ENCODE measurements at regions not wholly inside any gene's neighbourhood (a gene's known extent, or its start where the extent isn't known, plus 50 kb on each side); places are given as distances from the start of the nearest gene placed in this dataset.

DNA sequence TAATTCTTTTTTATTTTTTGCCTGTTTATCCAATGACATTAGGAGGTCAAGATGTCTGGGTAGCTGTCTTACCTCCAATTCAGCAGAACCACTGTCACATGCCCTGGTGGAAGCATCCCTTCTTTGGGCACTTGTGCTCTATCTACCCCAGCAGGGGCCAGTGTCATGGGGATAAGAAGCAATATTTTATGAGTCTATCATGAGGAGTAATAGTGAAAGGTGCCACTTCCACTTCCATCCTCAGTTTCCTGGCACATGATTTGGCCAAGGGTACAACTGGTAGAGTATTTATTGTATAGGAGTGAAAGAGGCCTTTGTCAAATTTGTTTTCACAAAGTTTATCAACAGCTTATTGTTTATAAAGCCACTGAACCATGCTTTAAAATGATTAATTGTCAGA is 112.5 kb downstream of the CCDC71L start:
- H3K27ac ChIP-seq, result no peak overlapping the region
- TF ChIP-seq, protein P1, sequence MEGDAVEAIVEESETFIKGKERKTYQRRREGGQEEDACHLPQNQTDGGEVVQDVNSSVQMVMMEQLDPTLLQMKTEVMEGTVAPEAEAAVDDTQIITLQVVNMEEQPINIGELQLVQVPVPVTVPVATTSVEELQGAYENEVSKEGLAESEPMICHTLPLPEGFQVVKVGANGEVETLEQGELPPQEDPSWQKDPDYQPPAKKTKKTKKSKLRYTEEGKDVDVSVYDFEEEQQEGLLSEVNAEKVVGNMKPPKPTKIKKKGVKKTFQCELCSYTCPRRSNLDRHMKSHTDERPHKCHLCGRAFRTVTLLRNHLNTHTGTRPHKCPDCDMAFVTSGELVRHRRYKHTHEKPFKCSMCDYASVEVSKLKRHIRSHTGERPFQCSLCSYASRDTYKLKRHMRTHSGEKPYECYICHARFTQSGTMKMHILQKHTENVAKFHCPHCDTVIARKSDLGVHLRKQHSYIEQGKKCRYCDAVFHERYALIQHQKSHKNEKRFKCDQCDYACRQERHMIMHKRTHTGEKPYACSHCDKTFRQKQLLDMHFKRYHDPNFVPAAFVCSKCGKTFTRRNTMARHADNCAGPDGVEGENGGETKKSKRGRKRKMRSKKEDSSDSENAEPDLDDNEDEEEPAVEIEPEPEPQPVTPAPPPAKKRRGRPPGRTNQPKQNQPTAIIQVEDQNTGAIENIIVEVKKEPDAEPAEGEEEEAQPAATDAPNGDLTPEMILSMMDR (IDR thresholded peaks at IDR 0.05), result no peak
- no peak for DNase-seq
- H3K4me1 ChIP-seq, result no peaks in the 10 kb centered on the region
- intact Hi-C loops (cut with DNase I), result no loop called here
- H3K9me3 ChIP-seq, result no peaks in the 10 kb centered on the region
- no peaks in the 10 kb centered on the region for H3K27me3 ChIP-seq
- no peak overlapping the region for H3K4me3 ChIP-seq
- ATAC-seq, result no peak
- H3K36me3 ChIP-seq (replicated peaks in 1 of 2; ENCODE audit: insufficient read depth in 1 of 2, low read depth in 2 of 2), result no peaks in the 10 kb centered on the region

DNA sequence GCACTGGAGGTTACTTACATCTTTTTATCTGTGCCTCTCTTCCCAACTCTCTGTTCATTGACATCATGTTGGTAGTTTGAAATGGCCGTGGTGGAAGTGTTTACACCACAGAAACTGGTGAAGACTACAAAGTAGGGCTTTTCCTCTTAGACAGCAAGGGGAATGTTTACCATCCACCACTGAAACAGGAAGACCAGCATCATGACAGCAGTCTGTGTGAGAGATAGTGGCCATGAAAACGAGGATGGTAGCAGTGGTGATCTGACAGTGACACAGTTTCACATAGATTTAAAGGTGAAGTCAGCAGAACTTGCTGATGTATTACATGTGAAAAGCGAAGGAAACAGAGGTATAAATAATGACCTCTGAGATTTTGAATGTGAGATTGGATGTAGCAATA is 115.7 kb downstream of the CCDC71L start:
- WGBS, 2 donors, result 67 to 78% methylated on average over 3 of the region's 3 CpGs
- Histone ChIP-seq H3K9me3 (no peaks in the 10 kb centered on the region), H3K27ac (no peak overlapping the region), H3K4me1 (no peaks in the 10 kb centered on the region), H3K4me3 (no peak overlapping the region), H3K27me3 (no peaks in the 10 kb centered on the region), H3K36me3 (replicated peaks in 1 of 2; ENCODE audit: insufficient read depth in 1 of 2, low read depth in 2 of 2) (no peaks in the 10 kb centered on the region)
- TF ChIP-seq, protein P1 (IDR thresholded peaks at IDR 0.05), result no peak
- TF ChIP-seq POLR2A (IDR thresholded peaks at IDR 0.05), result no peak
- no peak for DNase-seq
- intact Hi-C loops (cut with DNase I), result no loop called here
- no peak for ATAC-seq

DNA sequence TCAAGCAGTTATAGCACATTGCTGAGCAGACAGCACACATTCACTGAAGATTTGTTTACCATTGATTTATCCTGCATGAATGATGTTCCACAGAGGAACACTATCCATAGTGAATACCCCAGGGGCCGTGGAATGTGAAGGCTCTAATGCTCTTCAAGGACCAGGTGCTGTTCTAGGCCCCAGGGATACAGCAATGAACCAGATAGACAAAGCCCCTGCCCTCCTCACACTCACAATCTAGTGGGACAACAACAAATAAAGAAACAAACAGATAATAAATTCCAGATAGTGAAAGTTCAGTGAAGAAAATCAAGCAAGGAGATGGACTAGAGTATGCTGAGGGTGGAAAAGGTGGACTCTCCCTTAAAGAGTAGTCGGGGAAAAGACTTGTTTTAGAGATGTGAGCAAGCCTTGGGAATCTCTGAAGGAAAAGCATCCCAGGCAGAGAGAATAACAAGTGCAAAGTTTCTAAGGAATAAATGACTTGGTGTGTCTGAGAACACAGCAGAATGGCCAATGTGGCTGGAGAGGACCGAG is 117.7 kb downstream of the CCDC71L start:
- H3K4me1 ChIP-seq, result no peaks in the 10 kb centered on the region
- no peak for ATAC-seq
- WGBS, 2 donors, result 76 to 86% methylated on average over 3 of the region's 3 CpGs
- intact Hi-C loops (cut with DNase I), result no loop called here
- TF ChIP-seq POLR2A (IDR thresholded peaks at IDR 0.05), result no peak
- TF ChIP-seq, protein P1 (IDR thresholded peaks at IDR 0.05), result no peak
- H3K4me3 ChIP-seq, result no peak overlapping the region
- H3K27ac ChIP-seq, result peak overlapping the region in 1 of 4 donors; percentile 24
- H3K36me3 ChIP-seq (replicated peaks in 1 of 2; ENCODE audit: insufficient read depth in 1 of 2, low read depth in 2 of 2), result no peaks in the 10 kb centered on the region
- no peaks in the 10 kb centered on the region for H3K9me3 ChIP-seq
- no peaks in the 10 kb centered on the region for H3K27me3 ChIP-seq
- DNase-seq, result no peak

DNA sequence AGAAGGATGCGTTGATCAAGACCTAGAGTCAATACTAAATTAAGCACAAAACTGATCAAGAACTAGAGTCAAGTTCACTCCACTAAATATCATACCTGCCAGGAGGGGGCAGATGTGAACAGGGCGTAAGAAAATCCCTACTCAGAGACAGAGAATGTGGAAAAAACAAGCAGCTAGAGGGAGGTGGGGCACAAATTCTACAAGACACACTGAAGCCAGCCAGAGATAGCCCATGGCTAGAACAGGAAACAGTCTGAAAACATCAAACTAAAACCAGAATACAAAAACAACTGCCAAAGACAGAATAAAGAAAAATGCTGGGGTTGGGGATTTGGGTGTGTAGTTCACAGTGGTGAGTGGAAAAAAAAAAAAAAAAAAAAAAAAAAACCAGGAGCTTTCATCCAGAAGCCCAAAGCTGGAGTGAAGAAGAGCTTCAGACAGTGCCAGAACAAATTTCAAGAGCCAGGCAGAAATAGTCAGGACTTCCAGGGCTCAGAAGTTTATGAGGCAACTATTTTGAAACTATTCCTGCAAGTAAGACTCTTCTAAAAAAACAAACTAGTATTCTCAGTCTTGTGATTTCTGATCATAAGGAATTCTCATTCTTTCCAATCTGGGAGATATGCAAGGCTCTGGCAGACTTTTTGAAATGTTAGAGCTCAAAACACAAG is 118.3 kb downstream of the CCDC71L start:
- no peaks in the 10 kb centered on the region for H3K4me1 ChIP-seq
- H3K27me3 ChIP-seq, result no peaks in the 10 kb centered on the region
- TF ChIP-seq, protein P1 (IDR thresholded peaks at IDR 0.05), result peak; percentile 39 to 93 (median 79)
- TF ChIP-seq POLR2A (IDR thresholded peaks at IDR 0.05), result no peak
- ATAC-seq, result peak; percentile 83
- no peaks in the 10 kb centered on the region for H3K36me3 ChIP-seq (replicated peaks in 1 of 2; ENCODE audit: insufficient read depth in 1 of 2, low read depth in 2 of 2)
- WGBS, 2 donors, result 8 to 19% methylated on average over 2 of the region's 2 CpGs
- intact Hi-C loops (cut with DNase I), result no loop called here
- no peak overlapping the region for H3K4me3 ChIP-seq
- peak overlapping the region in 1 of 4 donors; percentile 24 for H3K27ac ChIP-seq
- H3K9me3 ChIP-seq, result no peaks in the 10 kb centered on the region
- DNase-seq, result peak; percentile 61 to 76 (median 66)

DNA sequence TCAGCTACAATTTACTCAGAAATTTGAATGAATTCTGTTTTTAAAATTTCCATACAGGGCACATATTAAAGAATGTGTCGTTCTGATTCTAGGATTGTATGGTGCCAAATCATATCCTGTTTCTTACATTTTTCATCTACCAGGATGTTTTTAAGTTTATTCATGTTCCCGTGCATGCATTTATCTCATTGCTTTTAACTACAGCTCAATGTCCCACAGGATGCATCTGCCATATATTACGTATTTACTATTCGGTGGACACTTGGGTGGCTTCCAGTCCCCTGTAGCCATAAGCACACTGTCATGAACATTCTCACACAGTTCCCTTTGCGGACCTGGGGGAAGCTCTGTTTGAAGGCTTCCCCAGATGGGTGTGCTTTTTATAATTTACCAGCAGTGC is 122.3 kb downstream of the CCDC71L start:
- intact Hi-C loops (cut with DNase I), result no loop called here
- Histone ChIP-seq H3K9me3 (peaks cover 0 to 6% (median 0%) of the 10 kb centered on the region in 3 donors), H3K36me3 (replicated peaks in 1 of 2; ENCODE audit: insufficient read depth in 1 of 2, low read depth in 2 of 2) (no peaks in the 10 kb centered on the region), H3K27me3 (no peaks in the 10 kb centered on the region), H3K4me1 (no peaks in the 10 kb centered on the region), H3K4me3 (no peak overlapping the region), H3K27ac (no peak overlapping the region)
- DNase-seq (no peak), ATAC-seq (no peak)
- no peak for TF ChIP-seq POLR2A (IDR thresholded peaks at IDR 0.05)
- TF ChIP-seq, protein P1 (IDR thresholded peaks at IDR 0.05), result no peak
- 76 to 77% methylated on average over 5 of the region's 5 CpGs for WGBS, 2 donors

All from body of pancreas (tissue), 4 donors.